GM23338 (cell line): ENCODE measurements at regions not wholly inside any gene's neighbourhood (a gene's known extent, or its start where the extent isn't known, plus 50 kb on each side); places are given as distances from the start of the nearest gene placed in this dataset.
"Not testable (repeated sequence)": the region's sequence is repeated elsewhere in the genome, so short reads cannot be mapped to it uniquely, and the experiment has no call there.

Experiments used
- ATAC-seq: fragments of 200-7000 bp; cut with Tn5 transposase; 3 replicates; pipeline ENCODE4 v1.9.1; 2020
- DNase-seq: peaks from one replicate; pipeline ENCODE4 v3.0.0-alpha.2; 2015; ENCODE audit warnings: low spot score
- H2AFZ ChIP-seq: fragments of 200-600 bp; sonication (generic); 2 replicates; pipeline ENCODE4 v1.8.0; 2016; ENCODE audit warnings: antibody characterized with exemption, mild to moderate bottlenecking, moderate library complexity
- H3F3A ChIP-seq: fragments of 200-600 bp; sonication (generic); replicated peaks from 2 replicates; pipeline ENCODE4 v1.8.0; 2017; ENCODE audit warnings: antibody characterized with exemption, mixed run types, low read depth
- H3K27ac ChIP-seq: fragments of 200-600 bp; sonication (generic); 2 replicates; pipeline ENCODE4 v1.6.1; 2016; ENCODE audit warnings: low read depth
- H3K27me3 ChIP-seq: fragments of 200-600 bp; sonication (generic); 2 replicates; pipeline ENCODE4 v1.8.0; 2016; ENCODE audit warnings: mild to moderate bottlenecking, mixed run types, moderate library complexity; ENCODE audit not compliant: insufficient read depth
- H3K36me3 ChIP-seq: fragments of 200-600 bp; sonication (generic); 2 replicates; pipeline ENCODE4 v1.8.0; 2016; ENCODE audit warnings: mild to moderate bottlenecking; ENCODE audit not compliant: insufficient read depth
- H3K4me1 ChIP-seq: fragments of 200-600 bp; sonication (generic); 2 replicates; pipeline ENCODE4 v1.8.0; 2016; ENCODE audit warnings: mild to moderate bottlenecking, moderate library complexity; ENCODE audit not compliant: insufficient read depth
- H3K4me2 ChIP-seq: fragments of 200-600 bp; sonication (generic); 2 replicates; pipeline ENCODE4 v1.7.1; 2017; ENCODE audit warnings: mixed run types
- H3K4me3 ChIP-seq: fragments of 200-600 bp; sonication (generic); 2 replicates; pipeline ENCODE4 v1.6.1; 2016; ENCODE audit warnings: mixed run types
- H3K79me2 ChIP-seq: fragments of 200-600 bp; sonication (generic); replicated peaks from 2 replicates; pipeline ENCODE4 v1.8.0; 2017; ENCODE audit warnings: mild to moderate bottlenecking; ENCODE audit not compliant: insufficient read depth
- H3K9me2 ChIP-seq: fragments of 200-600 bp; sonication (generic); 2 replicates; pipeline ENCODE4 v1.8.0; 2017; ENCODE audit not compliant: insufficient read depth
- H4K20me1 ChIP-seq: fragments of 200-600 bp; sonication (generic); replicated peaks from 2 replicates; pipeline ENCODE4 v1.8.0; 2017; ENCODE audit warnings: mild to moderate bottlenecking; ENCODE audit not compliant: insufficient read depth
- H3K27ac Mint-ChIP-seq: 2 replicates; pipeline ENCODE4 v1.8.0; 2020; ENCODE audit warnings: inconsistent platforms, mild to moderate bottlenecking, moderate library complexity, mixed read lengths
- H3K27me3 Mint-ChIP-seq: 3 replicates; pipeline ENCODE4 v1.8.0; 2022; ENCODE audit warnings: low read depth, mild to moderate bottlenecking, moderate library complexity, mixed read lengths, inconsistent platforms; ENCODE audit not compliant: insufficient read depth, poor library complexity
- H3K36me3 Mint-ChIP-seq: 3 replicates; pipeline ENCODE4 v1.8.0; 2021; ENCODE audit warnings: low read depth, mild to moderate bottlenecking, inconsistent platforms, moderate library complexity, mixed read lengths
- H3K4me1 Mint-ChIP-seq: 3 replicates; pipeline ENCODE4 v1.8.0; 2020; ENCODE audit warnings: mild to moderate bottlenecking, inconsistent platforms, mixed read lengths
- H3K4me3 Mint-ChIP-seq: 3 replicates; pipeline ENCODE4 v1.8.0; 2021; ENCODE audit warnings: moderate library complexity, mild to moderate bottlenecking, inconsistent platforms, mixed read lengths
- H3K9me3 Mint-ChIP-seq: 3 replicates; pipeline ENCODE4 v1.8.0; 2020; ENCODE audit warnings: moderate library complexity, mild to moderate bottlenecking, inconsistent platforms, mixed read lengths
- CREB1 ChIP-seq: fragments of 250-450 bp; sonication (Bioruptor Pico); IDR thresholded peaks from 2 replicates; pipeline ENCODE4 v1.5.0; 2020; ENCODE audit warnings: low read depth, mild to moderate bottlenecking, moderate library complexity
- EZH2phosphoT487 ChIP-seq: fragments of 200-600 bp; sonication (generic); IDR thresholded peaks from one replicate; pipeline ENCODE4 v1.8.1; 2018; ENCODE audit warnings: antibody characterized with exemption; ENCODE audit not compliant: unreplicated experiment
- NANOG ChIP-seq: IDR thresholded peaks from 2 replicates; pipeline ENCODE4 v1.6.1; 2016; ENCODE audit warnings: antibody characterized with exemption, borderline replicate concordance
- POLR2AphosphoS5 ChIP-seq: IDR thresholded peaks from 2 replicates; pipeline ENCODE4 v1.6.1; 2016; ENCODE audit warnings: antibody characterized with exemption, low read depth
- ZNF114 ChIP-seq: fragments of 250-450 bp; sonication (Bioruptor Pico); IDR thresholded peaks from 2 replicates; pipeline ENCODE4 v1.5.0; 2020; ENCODE audit warnings: mild to moderate bottlenecking, moderate library complexity
- ZNF331 ChIP-seq: fragments of 250-450 bp; sonication (Bioruptor Pico); IDR thresholded peaks from 2 replicates; pipeline ENCODE4 v1.5.0; 2020; ENCODE audit warnings: low read depth, mild to moderate bottlenecking, moderate library complexity
- TF ChIP-seq, protein P1 (sequence below): fragments of 250-450 bp; sonication (Bioruptor Pico); IDR thresholded peaks from 2 replicates; pipeline ENCODE4 v1.5.0; 2020; ENCODE audit warnings: mild to moderate bottlenecking, moderate library complexity

DNA sequence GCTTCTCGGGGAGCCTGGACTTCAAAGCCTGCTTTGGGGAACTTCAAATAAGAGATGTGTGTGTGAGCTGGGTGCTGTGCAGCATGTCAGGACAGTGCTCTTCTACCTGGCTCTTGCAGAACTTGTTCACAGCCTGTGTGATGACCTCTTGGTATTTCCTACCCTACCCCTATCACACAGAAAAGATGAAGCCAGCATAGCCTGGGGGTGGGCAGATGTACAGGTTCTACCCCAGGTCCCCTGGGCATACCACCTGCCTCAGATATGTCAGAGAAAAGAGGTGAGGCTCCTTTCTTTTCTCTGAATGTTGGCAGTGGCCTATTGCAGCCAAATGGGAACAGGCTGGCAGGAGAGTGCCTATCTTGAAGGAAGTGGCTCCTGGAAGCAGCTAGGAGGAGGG lies 111.7 kb upstream of the ALG10B start:
- peaks cover 40% of the 10 kb centered on the region for H3K36me3 Mint-ChIP-seq
- no peaks in the 10 kb centered on the region for H3K79me2 ChIP-seq
- H2AFZ ChIP-seq = no peak overlapping the region
- H3K27me3 Mint-ChIP-seq = peaks cover 3% of the 10 kb centered on the region
- H3K9me2 ChIP-seq = no peaks in the 10 kb centered on the region
- ATAC-seq = no peak
- no peaks in the 10 kb centered on the region for H3K4me1 ChIP-seq
- no peak for DNase-seq
- H3K4me2 ChIP-seq = no peak overlapping the region
- no peaks in the 10 kb centered on the region for H4K20me1 ChIP-seq
- H3F3A ChIP-seq = no peaks in the 10 kb centered on the region
- no peaks in the 10 kb centered on the region for H3K4me1 Mint-ChIP-seq
- H3K27me3 ChIP-seq = no peaks in the 10 kb centered on the region
- peaks cover 96% of the 10 kb centered on the region for H3K9me3 Mint-ChIP-seq
- H3K36me3 ChIP-seq = no peaks in the 10 kb centered on the region
- H3K27ac ChIP-seq = no peak overlapping the region
- TF ChIP-seq ZNF331 (CRISPR knock-in tag) (no peak), NANOG (no peak), POLR2AphosphoS5 (no peak)
- H3K4me3 Mint-ChIP-seq = no peak overlapping the region
- no peak overlapping the region for H3K27ac Mint-ChIP-seq
- H3K4me3 ChIP-seq = no peak overlapping the region

DNA sequence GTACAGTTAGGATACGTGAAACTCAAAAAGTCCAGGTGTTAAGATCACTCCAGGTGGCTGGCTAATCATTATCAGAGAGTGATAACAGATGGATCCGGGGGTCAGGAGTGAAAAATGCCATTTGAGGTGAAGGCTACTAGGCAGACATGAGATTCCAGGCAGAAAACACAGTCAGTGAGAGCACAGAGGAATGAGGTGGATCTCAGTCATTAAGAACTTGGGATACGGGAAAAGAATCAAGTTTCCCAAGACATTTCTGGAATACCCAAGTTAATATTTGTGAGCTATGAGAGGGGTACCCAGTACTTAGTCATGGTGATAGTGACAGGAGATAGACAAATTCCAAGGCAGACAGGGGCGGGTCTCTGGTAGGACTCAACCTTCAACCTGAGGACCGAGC lies 94.6 kb upstream of the ALG10B start:
- DNase-seq (no peak), ATAC-seq (no peak)
- Histone ChIP-seq H3K36me3 (peaks cover 8% of the 10 kb centered on the region), H4K20me1 (no peaks in the 10 kb centered on the region), H3K9me2 (no peaks in the 10 kb centered on the region), H3K79me2 (no peaks in the 10 kb centered on the region), H3K4me2 (no peak overlapping the region), H3K4me3 (no peak overlapping the region), H3K27me3 (no peaks in the 10 kb centered on the region), H3K27ac (no peak overlapping the region), H3K4me1 (no peaks in the 10 kb centered on the region), H3F3A (no peaks in the 10 kb centered on the region), H2AFZ (no peak overlapping the region)
- Mint-ChIP-seq H3K27me3 (no peaks in the 10 kb centered on the region), H3K9me3 (peaks cover 73% of the 10 kb centered on the region), H3K36me3 (peaks cover 15% of the 10 kb centered on the region; the same call in 1 of the 3 replicates), H3K27ac (no peak overlapping the region), H3K4me3 (no peak overlapping the region), H3K4me1 (no peaks in the 10 kb centered on the region)
- TF ChIP-seq ZNF114 = no peak
- TF ChIP-seq CREB1 (CRISPR knock-in tag) = no peak
- no peak for TF ChIP-seq EZH2phosphoT487
- no peak for TF ChIP-seq POLR2AphosphoS5
- TF ChIP-seq NANOG = no peak

DNA sequence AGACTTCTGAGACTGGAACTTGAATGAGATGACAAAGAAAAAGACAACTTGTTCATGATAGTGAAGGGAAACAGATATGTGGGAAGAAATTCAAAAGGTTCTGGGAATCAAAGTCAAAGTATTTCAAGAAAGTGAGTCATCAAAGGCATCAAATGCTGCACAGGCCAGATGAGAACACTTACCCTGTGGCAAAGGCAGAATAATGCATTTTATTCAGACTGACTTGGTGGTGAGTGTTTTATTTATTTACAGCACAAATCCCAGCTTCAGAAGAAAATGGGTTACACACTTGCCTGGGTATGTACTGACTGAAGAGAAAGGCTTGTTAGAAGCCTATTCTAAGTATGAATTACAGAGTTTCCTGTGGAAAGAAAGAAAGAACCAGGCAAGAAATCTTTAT lies 78.2 kb upstream of the ALG10B start:
- H3K36me3 Mint-ChIP-seq = peaks cover 13% of the 10 kb centered on the region
- not testable (repeated sequence) for H3F3A ChIP-seq, H3K27ac ChIP-seq, H2AFZ ChIP-seq, H3K27ac Mint-ChIP-seq, DNase-seq, H3K27me3 ChIP-seq, H3K4me1 ChIP-seq, H3K4me3 ChIP-seq, H3K36me3 ChIP-seq, H3K4me2 ChIP-seq, H3K4me3 Mint-ChIP-seq, ATAC-seq, H3K27me3 Mint-ChIP-seq, H3K9me2 ChIP-seq, H3K79me2 ChIP-seq, H4K20me1 ChIP-seq, H3K4me1 Mint-ChIP-seq
- peaks cover 93% of the 10 kb centered on the region for H3K9me3 Mint-ChIP-seq

DNA sequence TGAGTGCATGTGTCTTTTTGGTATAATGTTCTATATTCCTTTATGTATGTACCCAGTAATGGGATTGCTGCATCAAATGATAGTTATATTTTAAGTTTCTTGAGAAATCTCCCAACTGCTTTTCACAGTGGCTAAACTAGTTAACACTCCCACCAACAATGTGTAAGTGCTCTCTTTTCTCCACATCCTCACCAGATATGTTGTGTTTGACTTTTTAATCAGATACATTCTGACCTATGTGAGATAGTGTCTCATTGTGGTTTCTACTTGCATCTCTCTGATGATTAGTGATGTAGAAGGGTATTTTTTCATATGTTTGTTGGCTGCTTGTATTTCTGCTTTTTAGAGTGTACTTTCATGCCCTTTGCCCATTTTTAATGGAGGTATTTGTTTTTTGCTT lies 62.8 kb upstream of the ALG10B start:
- Histone ChIP-seq H3F3A (no peaks in the 10 kb centered on the region), H3K4me2 (no peak overlapping the region), H3K9me2 (no peaks in the 10 kb centered on the region), H4K20me1 (no peaks in the 10 kb centered on the region), H3K4me3 (no peak overlapping the region), H3K79me2 (no peaks in the 10 kb centered on the region), H3K27me3 (no peaks in the 10 kb centered on the region), H3K36me3 (peaks cover 4% of the 10 kb centered on the region; the same call in 1 of the 2 replicates), H3K27ac (no peak overlapping the region), H3K4me1 (no peaks in the 10 kb centered on the region), H2AFZ (no peak overlapping the region)
- no peak for DNase-seq
- H3K36me3 Mint-ChIP-seq = peaks cover 24% of the 10 kb centered on the region; the same call in 2 of the 3 replicates
- H3K27ac Mint-ChIP-seq = no peak overlapping the region
- no peaks in the 10 kb centered on the region for H3K27me3 Mint-ChIP-seq
- peaks cover 93% of the 10 kb centered on the region for H3K9me3 Mint-ChIP-seq
- no peaks in the 10 kb centered on the region for H3K4me1 Mint-ChIP-seq
- no peak for ATAC-seq
- H3K4me3 Mint-ChIP-seq = no peak overlapping the region
- TF ChIP-seq, protein P1, sequence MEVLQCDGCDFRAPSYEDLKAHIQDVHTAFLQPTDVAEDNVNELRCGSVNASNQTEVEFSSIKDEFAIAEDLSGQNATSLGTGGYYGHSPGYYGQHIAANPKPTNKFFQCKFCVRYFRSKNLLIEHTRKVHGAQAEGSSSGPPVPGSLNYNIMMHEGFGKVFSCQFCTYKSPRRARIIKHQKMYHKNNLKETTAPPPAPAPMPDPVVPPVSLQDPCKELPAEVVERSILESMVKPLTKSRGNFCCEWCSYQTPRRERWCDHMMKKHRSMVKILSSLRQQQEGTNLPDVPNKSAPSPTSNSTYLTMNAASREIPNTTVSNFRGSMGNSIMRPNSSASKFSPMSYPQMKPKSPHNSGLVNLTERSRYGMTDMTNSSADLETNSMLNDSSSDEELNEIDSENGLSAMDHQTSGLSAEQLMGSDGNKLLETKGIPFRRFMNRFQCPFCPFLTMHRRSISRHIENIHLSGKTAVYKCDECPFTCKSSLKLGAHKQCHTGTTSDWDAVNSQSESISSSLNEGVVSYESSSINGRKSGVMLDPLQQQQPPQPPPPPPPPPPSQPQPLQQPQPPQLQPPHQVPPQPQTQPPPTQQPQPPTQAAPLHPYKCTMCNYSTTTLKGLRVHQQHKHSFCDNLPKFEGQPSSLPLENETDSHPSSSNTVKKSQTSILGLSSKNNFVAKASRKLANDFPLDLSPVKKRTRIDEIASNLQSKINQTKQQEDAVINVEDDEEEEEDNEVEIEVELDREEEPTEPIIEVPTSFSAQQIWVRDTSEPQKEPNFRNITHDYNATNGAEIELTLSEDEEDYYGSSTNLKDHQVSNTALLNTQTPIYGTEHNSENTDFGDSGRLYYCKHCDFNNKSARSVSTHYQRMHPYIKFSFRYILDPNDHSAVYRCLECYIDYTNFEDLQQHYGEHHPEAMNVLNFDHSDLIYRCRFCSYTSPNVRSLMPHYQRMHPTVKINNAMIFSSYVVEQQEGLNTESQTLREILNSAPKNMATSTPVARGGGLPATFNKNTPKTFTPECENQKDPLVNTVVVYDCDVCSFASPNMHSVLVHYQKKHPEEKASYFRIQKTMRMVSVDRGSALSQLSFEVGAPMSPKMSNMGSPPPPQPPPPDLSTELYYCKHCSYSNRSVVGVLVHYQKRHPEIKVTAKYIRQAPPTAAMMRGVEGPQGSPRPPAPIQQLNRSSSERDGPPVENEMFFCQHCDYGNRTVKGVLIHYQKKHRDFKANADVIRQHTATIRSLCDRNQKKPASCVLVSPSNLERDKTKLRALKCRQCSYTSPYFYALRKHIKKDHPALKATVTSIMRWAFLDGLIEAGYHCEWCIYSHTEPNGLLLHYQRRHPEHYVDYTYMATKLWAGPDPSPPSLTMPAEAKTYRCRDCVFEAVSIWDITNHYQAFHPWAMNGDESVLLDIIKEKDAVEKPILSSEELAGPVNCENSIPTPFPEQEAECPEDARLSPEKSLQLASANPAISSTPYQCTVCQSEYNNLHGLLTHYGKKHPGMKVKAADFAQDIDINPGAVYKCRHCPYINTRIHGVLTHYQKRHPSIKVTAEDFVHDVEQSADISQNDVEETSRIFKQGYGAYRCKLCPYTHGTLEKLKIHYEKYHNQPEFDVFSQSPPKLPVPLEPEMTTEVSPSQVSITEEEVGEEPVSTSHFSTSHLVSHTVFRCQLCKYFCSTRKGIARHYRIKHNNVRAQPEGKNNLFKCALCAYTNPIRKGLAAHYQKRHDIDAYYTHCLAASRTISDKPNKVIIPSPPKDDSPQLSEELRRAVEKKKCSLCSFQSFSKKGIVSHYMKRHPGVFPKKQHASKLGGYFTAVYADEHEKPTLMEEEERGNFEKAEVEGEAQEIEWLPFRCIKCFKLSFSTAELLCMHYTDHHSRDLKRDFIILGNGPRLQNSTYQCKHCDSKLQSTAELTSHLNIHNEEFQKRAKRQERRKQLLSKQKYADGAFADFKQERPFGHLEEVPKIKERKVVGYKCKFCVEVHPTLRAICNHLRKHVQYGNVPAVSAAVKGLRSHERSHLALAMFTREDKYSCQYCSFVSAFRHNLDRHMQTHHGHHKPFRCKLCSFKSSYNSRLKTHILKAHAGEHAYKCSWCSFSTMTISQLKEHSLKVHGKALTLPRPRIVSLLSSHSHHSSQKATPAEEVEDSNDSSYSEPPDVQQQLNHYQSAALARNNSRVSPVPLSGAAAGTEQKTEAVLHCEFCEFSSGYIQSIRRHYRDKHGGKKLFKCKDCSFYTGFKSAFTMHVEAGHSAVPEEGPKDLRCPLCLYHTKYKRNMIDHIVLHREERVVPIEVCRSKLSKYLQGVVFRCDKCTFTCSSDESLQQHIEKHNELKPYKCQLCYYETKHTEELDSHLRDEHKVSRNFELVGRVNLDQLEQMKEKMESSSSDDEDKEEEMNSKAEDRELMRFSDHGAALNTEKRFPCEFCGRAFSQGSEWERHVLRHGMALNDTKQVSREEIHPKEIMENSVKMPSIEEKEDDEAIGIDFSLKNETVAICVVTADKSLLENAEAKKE (CRISPR knock-in tag) = no peak
